Astrocyte (in vitro differentiated cells and primary cell): ENCODE measurements at regions not wholly inside any gene's neighbourhood (a gene's known extent, or its start where the extent isn't known, plus 50 kb on each side); places are given as distances from the start of the nearest gene placed in this dataset.

Experiments
- CTCF ChIP-seq: IDR thresholded peaks from 2 replicates; pipeline ENCODE4 v1.5.1; 2011; ENCODE audit warnings: low read depth, mild to moderate bottlenecking, inconsistent platforms, low read length, moderate library complexity; ENCODE audit not compliant: insufficient read depth
- EZH2 ChIP-seq: IDR thresholded peaks from 2 replicates; pipeline ENCODE4 v1.6.1; 2012; ENCODE audit warnings: mild to moderate bottlenecking, low read length, inconsistent platforms; ENCODE audit not compliant: insufficient read depth

- TF ChIP-seq CTCF (no peak), EZH2 (no peak)
Observed at GRCh38 chr1:83762039-83762365, 236.9 kb downstream of the TTLL7 start.
